Natural killer cell (primary cell): ENCODE measurements at regions not wholly inside any gene's neighbourhood (a gene's known extent, or its start where the extent isn't known, plus 50 kb on each side); places are given as distances from the start of the nearest gene placed in this dataset.
"Not testable (repeated sequence)": the region's sequence is repeated elsewhere in the genome, so short reads cannot be mapped to it uniquely, and the experiment has no call there.

Experiments
- ATAC-seq, 3 donors: fragments of 150-1000 bp in 2 of 3; fragments of 200-7000 bp in 1 of 3; cut with Tn5 transposase; 1 replicate in 1 of 3; 2 replicates in 2 of 3; pipeline ENCODE4 v1.10.0; 2021; ENCODE audit warnings: mild to moderate bottlenecking in 2 of 3, moderate library complexity in 2 of 3
- DNase-seq, 2 donors: peaks; one replicate each; pipeline versions ENCODE4 v3.0.0 to v3.0.0-alpha.2; 2013 to 2021; ENCODE audit warnings: mixed read lengths in 1 of 2
- H3K27ac ChIP-seq: one replicate; pipeline ENCODE4 v1.5.1; 2013; ENCODE audit warnings: mild to moderate bottlenecking, low read length
- H3K27me3 ChIP-seq: one replicate; pipeline ENCODE4 v1.6.1; 2013; ENCODE audit warnings: low read length; ENCODE audit not compliant: control insufficient read depth, insufficient read depth
- H3K36me3 ChIP-seq: one replicate; pipeline ENCODE4 v1.6.1; 2013; ENCODE audit warnings: low read length; ENCODE audit not compliant: control insufficient read depth, insufficient read depth
- H3K4me1 ChIP-seq: one replicate; pipeline ENCODE4 v1.6.1; 2013; ENCODE audit warnings: low read length; ENCODE audit not compliant: control insufficient read depth, insufficient read depth
- H3K4me3 ChIP-seq: one replicate; pipeline ENCODE4 v1.5.1; 2013; ENCODE audit warnings: low read length
- H3K9me3 ChIP-seq: one replicate; pipeline ENCODE4 v1.6.1; 2013; ENCODE audit warnings: low read length; ENCODE audit not compliant: control insufficient read depth, insufficient read depth
- H3K27ac Mint-ChIP-seq, 2 donors: one replicate each; pipeline ENCODE4 v1.8.0; 2022; ENCODE audit warnings: mild to moderate bottlenecking in 2 of 2, mixed read lengths in 2 of 2, moderate library complexity in 1 of 2
- H3K27me3 Mint-ChIP-seq, 2 donors: one replicate each; pipeline ENCODE4 v1.8.0; 2022; ENCODE audit warnings: low read depth in 2 of 2, mixed read lengths in 2 of 2
- H3K36me3 Mint-ChIP-seq: one replicate; pipeline ENCODE4 v1.8.0; 2022; ENCODE audit warnings: mixed read lengths
- H3K4me1 Mint-ChIP-seq, 2 donors: one replicate each; pipeline ENCODE4 v1.8.0; 2022; ENCODE audit warnings: mixed read lengths in 2 of 2
- H3K4me3 Mint-ChIP-seq: one replicate; pipeline ENCODE4 v1.8.0; 2022; ENCODE audit warnings: mild to moderate bottlenecking, moderate library complexity, mixed read lengths
- H3K9me3 Mint-ChIP-seq, 2 donors: one replicate each; pipeline ENCODE4 v1.8.0; 2022; ENCODE audit warnings: mixed read lengths in 2 of 2
- CTCF ChIP-seq: fragments of 200-600 bp; IDR thresholded peaks from one replicate; pipeline ENCODE4 v1.8.0; 2022; ENCODE audit warnings: antibody characterized with exemption
- WGBS: methylation state at CpG from one replicate; pipeline ENCODE4 v1.1.7; 2013; ENCODE audit warnings: missing lambda C conversion rate; ENCODE audit not compliant: insufficient coverage; 5-methylcytosine and 5-hydroxymethylcytosine counted together
- intact Hi-C: fragments of 100-400 bp; cut with micrococcal nuclease; formaldehyde crosslinking; loops from one replicate; pipeline ENCODE4 v1.14.2; 2022

DNA sequence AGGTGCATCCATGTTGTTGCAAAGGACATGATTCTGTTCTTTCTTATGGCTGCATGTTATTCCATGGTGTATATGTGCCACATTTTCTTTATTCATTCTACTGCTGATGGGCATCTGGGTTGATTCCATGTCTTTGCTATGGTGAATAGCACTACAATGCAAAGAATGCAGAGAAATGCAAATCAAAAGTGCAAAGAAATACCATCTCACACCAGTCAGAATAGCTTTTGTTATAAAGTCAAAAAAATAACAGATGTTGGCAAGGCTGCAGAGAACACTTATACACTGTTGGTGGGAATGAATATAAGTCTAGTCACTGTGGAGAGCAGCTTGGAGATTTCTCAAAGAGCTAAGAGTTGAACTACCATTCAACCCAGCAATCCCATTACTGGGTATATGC lies 99.2 kb downstream of the DHRS2 start:
- Histone ChIP-seq H3K4me3 (no peak overlapping the region), H3K9me3 (no peaks in the 10 kb centered on the region), H3K27ac (no peak overlapping the region), H3K27me3 (no peaks in the 10 kb centered on the region), H3K4me1 (no peaks in the 10 kb centered on the region), H3K36me3 (no peaks in the 10 kb centered on the region)
- Mint-ChIP-seq H3K4me1 (no peaks in the 10 kb centered on the region), H3K4me3 (no peak overlapping the region), H3K36me3 (no peaks in the 10 kb centered on the region), H3K9me3 (no peaks in the 10 kb centered on the region), H3K27me3 (peaks cover 9 to 25% of the 10 kb centered on the region in 2 donors), H3K27ac (no peak overlapping the region)
- DNase-seq (no peak), ATAC-seq (no peak)
- intact Hi-C loops: no loop called here
- no peak for TF ChIP-seq CTCF

DNA sequence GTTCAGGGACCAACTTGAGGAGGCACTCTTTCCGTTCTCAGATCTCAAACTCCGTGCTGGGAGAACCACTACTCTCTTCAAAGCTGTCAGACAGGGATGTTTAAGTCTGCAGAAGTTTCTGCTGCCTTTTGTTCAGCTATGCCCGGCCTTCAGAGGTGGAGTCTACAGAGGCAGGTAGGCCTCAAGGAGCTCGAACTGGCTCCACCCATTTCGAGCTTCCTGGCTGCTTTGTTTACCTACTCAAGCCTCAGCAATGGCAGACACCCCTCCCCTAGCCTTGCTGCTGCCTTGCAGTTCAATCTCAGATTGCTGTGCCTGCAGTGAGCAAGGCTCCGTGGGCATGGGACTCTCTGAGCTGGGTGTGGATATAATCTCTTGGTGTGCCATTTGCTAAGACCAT lies 108.2 kb downstream of the DHRS2 start:
- H3K27me3 ChIP-seq, H3K4me1 ChIP-seq, H3K4me1 Mint-ChIP-seq, H3K4me3 ChIP-seq, DNase-seq, H3K9me3 Mint-ChIP-seq, intact Hi-C loops, H3K4me3 Mint-ChIP-seq, H3K27ac ChIP-seq, H3K9me3 ChIP-seq, ATAC-seq, H3K36me3 Mint-ChIP-seq, H3K36me3 ChIP-seq, H3K27ac Mint-ChIP-seq: not testable (repeated sequence)
- 72% methylated on average over 6 of the region's 6 CpGs for WGBS
- peaks cover 2 to 41% of the 10 kb centered on the region in 2 donors for H3K27me3 Mint-ChIP-seq

- no peaks in the 10 kb centered on the region for H3K9me3 ChIP-seq
- no peak for ATAC-seq
- no peaks in the 10 kb centered on the region for H3K36me3 ChIP-seq
- no peaks in the 10 kb centered on the region for H3K36me3 Mint-ChIP-seq
- no peaks in the 10 kb centered on the region for H3K9me3 Mint-ChIP-seq
- H3K4me1 ChIP-seq: no peaks in the 10 kb centered on the region
- H3K27me3 ChIP-seq: peaks cover 2% of the 10 kb centered on the region
- no peak overlapping the region for H3K4me3 Mint-ChIP-seq
- H3K4me1 Mint-ChIP-seq: peaks cover 0 to 5% of the 10 kb centered on the region in 2 donors
- H3K27ac ChIP-seq: no peak overlapping the region
- 91% methylated on average over 4 of the region's 4 CpGs for WGBS
- intact Hi-C loops: no loop called here
- H3K27me3 Mint-ChIP-seq: peaks cover 9 to 48% of the 10 kb centered on the region in 2 donors
- H3K27ac Mint-ChIP-seq: no peak overlapping the region
- no peak overlapping the region for H3K4me3 ChIP-seq
- TF ChIP-seq CTCF: no peak
- DNase-seq: no peak
Observed at GRCh38 chr14:23750357-23750756, 114.2 kb downstream of the DHRS2 start.

GRCh38 chr14:23751616-23752015 lies 115.5 kb downstream of the DHRS2 start:
- no peaks in the 10 kb centered on the region for H3K36me3 Mint-ChIP-seq
- Histone ChIP-seq H3K9me3 (no peaks in the 10 kb centered on the region), H3K4me3 (no peak overlapping the region), H3K36me3 (no peaks in the 10 kb centered on the region), H3K4me1 (no peaks in the 10 kb centered on the region), H3K27ac (no peak overlapping the region), H3K27me3 (peaks cover 2% of the 10 kb centered on the region)
- H3K4me3 Mint-ChIP-seq: no peak overlapping the region
- no peak for TF ChIP-seq CTCF
- WGBS: 100% methylated on average over 2 of the region's 2 CpGs
- H3K27ac Mint-ChIP-seq: no peak overlapping the region
- DNase-seq (no peak), ATAC-seq (no peak)
- H3K9me3 Mint-ChIP-seq: no peaks in the 10 kb centered on the region
- H3K4me1 Mint-ChIP-seq: no peaks in the 10 kb centered on the region
- intact Hi-C loops: no loop called here
- H3K27me3 Mint-ChIP-seq: peaks cover 11 to 59% of the 10 kb centered on the region in 2 donors
